Ovary (tissue), 3 donors: ENCODE measurements at regions not wholly inside any gene's neighbourhood (a gene's known extent, or its start where the extent isn't known, plus 50 kb on each side); places are given as distances from the start of the nearest gene placed in this dataset.

Experiments used
- EP300 ChIP-seq: sonication (generic); formaldehyde crosslinking; IDR thresholded peaks from one replicate; pipeline ENCODE4 v1.6.1; 2017; ENCODE audit warnings: antibody characterized with exemption
- TF ChIP-seq, protein P1 (sequence below), 3 donors: fragments of 450-650 bp in 2 of 3; fragments of 200-600 bp in 1 of 3; IDR thresholded peaks; one replicate each; pipeline versions ENCODE4 v1.5.1 to v1.8.0; 2016 to 2022; ENCODE audit warnings: antibody characterized with exemption in 3 of 3, mild to moderate bottlenecking in 1 of 3
- donor health status: DM: no; HTN: no; CAD: no.

DNA sequence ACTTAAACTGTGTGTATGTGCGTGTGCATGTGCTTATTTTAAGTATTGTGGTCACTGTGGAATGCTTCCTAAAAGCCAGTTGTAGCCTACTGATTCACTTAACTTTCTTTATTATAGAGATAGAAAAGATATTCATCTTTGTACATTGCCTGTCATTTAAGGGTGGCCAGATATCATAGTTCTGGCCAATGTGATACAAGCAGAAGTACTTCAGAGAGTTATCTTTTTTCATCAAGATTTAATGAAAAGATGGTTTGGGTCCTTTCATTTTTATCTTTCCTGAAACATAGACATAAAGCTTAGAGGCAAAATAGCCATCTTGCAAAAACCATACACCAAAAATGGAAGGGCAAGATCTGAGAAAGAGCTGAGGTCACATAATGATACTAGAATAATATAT, 744.7 kb upstream of the ADGRL3 start:
- TF ChIP-seq, protein P1, sequence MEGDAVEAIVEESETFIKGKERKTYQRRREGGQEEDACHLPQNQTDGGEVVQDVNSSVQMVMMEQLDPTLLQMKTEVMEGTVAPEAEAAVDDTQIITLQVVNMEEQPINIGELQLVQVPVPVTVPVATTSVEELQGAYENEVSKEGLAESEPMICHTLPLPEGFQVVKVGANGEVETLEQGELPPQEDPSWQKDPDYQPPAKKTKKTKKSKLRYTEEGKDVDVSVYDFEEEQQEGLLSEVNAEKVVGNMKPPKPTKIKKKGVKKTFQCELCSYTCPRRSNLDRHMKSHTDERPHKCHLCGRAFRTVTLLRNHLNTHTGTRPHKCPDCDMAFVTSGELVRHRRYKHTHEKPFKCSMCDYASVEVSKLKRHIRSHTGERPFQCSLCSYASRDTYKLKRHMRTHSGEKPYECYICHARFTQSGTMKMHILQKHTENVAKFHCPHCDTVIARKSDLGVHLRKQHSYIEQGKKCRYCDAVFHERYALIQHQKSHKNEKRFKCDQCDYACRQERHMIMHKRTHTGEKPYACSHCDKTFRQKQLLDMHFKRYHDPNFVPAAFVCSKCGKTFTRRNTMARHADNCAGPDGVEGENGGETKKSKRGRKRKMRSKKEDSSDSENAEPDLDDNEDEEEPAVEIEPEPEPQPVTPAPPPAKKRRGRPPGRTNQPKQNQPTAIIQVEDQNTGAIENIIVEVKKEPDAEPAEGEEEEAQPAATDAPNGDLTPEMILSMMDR (IDR thresholded peaks at IDR 0.05): no peak
- no peak for TF ChIP-seq EP300
